ENCODE measurements at regions not wholly inside any gene's neighbourhood (a gene's known extent, or its start where the extent isn't known, plus 50 kb on each side); places are given as distances from the start of the nearest gene placed in this dataset.

DNA sequence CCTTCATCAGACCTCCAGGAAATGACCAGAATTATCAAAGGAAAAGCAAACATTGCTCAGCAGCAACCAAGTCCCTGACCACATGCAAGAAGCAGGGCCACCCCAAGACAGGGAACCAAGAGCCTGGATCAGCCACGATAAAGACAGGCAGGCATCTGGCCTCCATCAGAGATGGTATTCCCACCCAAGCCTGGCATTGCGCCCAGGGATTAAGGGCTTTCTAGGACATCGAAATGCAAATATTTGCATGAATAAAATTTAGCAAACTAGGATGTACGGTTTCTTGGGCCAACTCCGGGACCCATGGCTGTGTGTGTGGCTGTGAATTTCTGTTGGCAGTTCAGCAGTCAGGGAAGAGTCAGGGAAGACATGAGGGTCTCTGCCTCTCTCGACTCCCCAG, 241.4 kb upstream of the DYNLRB2 start:
- TF ChIP-seq POLR2A (IDR thresholded peaks at IDR 0.05) (no peak), CTCF (IDR thresholded peaks at IDR 0.05) (no peak)
